CD4-positive, alpha-beta T cell treated with Interleukin-4 for 4 hours (primary cell): ENCODE measurements at regions not wholly inside any gene's neighbourhood (a gene's known extent, or its start where the extent isn't known, plus 50 kb on each side); places are given as distances from the start of the nearest gene placed in this dataset.

ENCODE experiments used
- DNase-seq: peaks from one replicate; pipeline ENCODE4 v3.0.0-alpha.2; 2020

DNA sequence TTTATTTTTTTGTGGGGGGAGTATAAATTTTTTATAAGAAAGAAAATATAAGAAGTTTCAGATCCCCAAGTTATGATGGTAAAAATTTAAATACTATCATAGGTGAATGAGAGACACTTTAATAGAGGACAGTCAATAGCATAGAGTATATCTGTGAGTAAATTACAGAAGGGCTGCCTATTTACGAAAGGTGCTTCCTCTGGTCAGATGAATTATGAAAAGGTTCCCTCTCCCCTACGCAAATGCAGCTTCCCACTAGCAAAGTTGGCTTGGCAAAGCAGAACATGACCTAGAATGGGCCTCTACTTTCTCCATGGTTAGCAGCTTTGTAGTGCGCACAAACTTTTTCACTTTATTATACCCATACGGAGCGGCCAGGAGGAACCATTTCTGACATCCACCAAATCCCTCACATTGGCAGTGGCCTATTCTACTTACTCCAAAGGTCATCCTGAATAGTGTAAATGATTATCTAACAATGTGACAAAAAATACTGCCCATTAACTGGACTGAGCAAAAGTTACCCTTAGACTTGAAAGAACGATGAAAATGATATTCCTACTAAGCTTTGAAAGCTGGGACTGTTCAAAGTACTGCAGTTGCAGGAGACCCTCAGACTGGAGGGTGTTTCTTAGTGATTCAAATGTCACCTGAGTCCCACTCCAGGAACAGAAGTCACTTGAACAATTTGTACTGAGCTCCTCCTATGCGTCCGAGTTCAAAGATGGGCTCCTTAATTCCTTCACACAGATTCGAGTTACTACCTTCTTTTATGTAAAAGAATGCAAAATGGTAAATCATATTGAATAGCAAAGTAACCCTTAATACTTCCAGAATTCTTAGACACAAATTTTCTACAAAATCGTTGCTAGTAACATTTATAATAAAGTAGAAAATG is 148.5 kb downstream of the NOL4 start:
- no peak for DNase-seq

DNA sequence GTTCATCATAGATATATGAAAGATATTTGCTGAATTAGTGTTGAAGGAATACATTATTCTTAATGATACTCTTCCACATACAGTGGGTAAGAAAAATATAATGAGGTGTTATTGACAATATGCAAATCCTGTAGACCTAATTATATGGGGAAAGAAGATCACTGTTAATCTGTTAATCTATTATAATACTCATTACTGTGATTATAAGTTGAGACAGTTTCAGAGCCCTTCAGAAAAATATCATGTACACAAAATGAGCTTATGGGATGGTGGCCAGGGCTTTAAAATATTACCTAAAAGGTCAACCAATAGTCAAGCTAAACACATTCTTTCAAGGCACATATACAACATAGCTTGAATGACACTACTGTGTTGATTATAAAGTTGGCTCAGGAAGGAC is 163.5 kb downstream of the NOL4 start:
- no peak for DNase-seq

DNA sequence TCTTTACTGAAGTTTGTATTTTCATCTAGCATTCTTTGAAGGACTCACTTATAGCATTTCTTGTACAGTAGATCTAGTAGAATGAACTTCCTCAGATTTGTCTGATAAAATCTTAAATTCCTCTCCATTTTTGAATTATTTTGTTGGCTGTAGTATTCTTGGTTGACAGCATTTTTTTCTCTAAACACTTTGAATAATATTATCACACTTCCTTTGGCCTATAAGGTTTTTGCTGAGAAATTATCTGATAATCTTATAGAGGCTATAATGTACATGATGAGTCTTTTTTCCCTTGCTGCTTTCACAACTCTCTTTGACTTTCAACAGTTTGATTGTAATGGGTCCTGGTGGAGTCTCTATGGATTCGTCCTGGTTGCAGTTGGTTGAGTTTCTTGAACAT is 169.5 kb downstream of the NOL4 start:
- no peak for DNase-seq

DNA sequence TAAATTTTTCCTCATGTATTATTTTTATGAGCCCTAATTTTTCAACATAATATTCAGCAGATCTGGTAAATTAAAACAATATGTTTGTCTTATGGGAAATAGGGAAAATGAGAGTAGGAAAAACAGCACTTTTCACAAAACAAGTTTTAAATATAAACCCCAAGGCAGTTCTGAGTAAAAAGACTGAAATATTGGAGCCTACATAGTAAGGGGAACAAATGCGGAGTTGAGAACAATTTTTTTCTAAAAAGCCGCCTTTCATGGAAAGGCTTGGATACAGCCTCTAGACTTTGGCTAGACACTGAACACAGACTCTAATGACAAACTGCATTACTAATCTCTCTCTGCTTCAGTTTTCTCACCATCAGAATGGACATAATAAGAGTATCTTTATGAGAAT is 174.1 kb downstream of the NOL4 start:
- DNase-seq, result no peak

DNA sequence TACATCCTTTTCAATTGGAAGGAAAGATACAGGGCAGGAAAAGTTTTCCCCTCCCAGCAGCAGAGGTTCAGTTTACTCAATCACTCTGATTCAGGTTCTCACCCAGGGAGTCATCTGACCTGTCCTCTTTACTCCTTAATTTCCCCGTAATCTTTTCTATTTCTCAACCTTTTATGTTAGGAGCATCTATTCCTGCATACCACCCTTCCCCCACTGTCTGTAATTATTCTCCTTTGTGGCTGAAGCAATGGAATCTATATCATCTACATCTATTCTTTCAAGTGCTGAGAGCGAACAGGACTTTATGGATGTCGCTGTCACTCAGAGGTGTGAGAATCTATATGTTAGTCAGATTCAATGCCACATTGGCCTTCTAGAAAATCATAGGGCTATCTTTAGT is 175.2 kb downstream of the NOL4 start:
- DNase-seq, result no peak

DNA sequence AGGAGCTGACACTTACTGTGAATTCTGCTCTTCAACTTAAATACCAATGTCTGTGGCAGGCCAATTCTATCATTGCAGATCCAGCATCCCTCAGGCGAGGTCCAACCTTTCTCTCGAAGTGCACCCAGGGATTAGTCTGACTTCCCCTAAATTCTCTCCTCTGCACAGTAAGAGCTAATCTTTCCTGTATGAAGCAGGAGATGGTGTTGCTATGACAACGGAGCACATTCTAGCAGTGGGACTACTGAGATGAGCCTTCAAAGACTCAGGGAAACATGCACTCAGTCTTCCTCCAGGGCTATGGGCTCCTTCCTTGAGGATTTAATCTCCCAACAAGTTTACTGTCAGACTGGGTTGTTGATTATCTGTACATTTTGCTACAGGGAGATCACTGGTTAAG is 176.3 kb downstream of the NOL4 start:
- DNase-seq, result no peak

DNA sequence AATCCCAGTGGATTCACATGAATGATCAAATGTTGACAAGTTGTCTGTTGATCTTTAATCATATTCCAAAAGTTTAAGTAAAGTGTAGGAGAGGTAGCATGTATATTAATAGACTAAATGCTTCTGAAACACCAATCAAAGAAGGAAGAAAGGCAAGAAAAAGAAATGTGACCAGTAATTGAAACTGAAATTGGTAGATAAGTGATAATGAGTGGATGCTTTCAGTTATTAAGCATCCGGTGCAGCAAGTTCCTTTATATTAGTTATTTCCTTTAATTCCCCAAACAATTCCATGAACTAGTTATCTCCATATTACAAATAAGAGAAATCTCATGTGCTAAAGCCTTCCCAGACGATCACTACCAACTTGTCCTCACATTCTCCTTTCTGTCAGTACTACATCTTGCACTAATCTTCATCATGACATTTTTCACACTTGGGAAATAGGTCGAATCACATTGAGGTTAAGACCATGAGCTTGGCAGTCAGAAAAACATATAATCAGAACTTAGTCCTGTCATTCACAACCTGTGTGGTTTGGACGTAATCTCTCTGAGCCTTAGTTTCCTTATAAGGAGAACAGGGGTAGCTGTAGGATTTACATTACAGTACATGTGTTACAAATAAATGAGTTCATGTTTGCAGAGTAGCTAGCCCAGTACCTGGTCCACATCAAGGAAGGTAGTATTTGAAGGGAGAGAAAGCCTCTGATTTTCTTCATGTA is 182.1 kb downstream of the NOL4 start:
- no peak for DNase-seq

DNA sequence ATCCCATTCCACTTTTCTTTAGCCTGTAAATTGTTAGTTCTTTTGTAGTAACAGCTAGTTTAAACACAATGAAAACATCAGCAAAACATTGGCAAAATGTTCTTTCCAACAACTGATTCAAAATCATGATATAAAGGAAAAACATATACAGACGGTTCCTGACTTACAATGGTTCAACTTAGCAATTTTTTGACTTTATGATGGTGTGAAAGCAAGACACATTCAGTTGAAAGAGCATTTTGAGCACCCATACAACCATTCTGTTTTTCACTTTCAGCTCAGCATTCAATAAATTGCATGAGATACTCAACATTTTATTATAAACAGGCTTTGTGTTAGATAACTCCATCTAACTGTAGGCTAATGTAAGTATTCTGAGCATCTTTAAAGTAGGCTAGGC is 185.1 kb downstream of the NOL4 start:
- DNase-seq, result no peak

DNA sequence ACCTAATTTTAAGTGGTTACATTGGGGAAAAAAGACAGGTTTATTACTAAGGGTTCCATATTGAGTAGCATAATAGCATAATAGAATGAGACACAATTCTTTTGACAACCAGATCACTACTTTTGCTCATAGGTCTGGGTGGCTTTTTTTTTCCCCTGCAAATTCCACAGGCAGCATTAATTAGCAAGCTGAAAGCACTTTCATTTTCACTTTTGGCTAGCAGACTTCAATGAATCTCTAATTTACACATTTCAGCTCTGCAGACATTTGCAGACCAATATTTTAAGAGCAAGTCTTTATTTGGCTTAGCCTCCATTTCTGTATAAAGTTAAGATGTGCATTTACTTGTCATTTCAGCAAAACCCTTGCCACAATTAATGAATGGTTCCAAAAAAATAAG is 185.5 kb downstream of the NOL4 start:
- DNase-seq, result no peak

DNA sequence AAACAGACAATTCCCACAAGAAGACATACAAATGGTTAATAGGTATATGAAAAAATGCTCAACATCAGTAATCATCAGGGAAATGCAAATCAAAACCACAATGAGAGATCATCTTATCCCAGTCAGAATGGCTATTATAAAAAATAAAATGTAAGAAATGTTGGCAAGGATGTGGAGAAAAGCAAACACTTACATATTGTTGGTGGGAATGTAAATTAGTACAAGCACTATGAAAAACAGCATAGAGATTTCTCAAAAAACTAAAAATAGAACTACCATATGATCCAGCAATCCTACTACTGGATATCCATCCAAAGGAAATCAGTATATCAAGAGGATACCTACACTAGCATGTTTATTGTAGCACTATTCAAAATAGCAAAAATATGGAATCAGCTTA is 186.6 kb downstream of the NOL4 start:
- no peak for DNase-seq

- DNase-seq, result no peak
Observed at GRCh38 chr18:34033968-34034367, 190.7 kb downstream of the NOL4 start.

DNA sequence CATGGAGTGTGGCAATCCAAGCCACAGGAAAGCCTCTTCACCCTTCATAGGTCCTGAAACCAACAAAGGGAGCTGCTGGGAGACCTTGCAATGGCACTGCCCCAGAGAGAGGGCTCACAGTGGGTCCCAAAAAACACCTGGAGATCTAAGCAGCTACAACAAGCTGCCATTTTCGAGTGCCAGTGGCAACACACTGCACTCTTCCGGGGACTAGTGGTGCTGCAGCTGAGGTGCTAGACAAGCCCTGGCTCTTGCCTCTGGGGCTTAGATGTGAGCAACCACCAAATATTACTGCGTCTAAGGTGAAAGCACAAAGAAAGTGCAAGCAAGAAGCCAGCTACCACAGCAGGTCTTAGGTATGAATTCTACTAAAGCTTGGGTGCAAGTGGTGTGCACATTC is 192.9 kb downstream of the NOL4 start:
- no peak for DNase-seq

DNA sequence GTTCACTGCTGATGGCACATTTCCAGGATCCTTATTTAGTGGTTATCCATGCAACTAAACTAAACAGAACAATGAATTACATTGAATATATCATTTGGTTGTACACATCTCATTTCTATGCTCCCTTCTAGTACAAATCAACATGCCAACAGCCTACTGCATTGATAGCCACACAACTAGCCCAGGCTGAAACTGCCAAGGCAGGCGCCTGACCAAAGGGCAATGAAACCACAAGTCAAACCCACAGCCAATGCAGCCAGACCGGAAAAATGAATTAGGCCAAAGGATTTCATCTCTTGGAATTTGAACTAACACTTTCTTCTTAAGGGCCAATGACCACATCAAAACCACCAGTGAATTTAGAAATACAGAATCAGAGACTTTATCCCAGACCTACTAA is 196.4 kb downstream of the NOL4 start:
- no peak for DNase-seq

DNA sequence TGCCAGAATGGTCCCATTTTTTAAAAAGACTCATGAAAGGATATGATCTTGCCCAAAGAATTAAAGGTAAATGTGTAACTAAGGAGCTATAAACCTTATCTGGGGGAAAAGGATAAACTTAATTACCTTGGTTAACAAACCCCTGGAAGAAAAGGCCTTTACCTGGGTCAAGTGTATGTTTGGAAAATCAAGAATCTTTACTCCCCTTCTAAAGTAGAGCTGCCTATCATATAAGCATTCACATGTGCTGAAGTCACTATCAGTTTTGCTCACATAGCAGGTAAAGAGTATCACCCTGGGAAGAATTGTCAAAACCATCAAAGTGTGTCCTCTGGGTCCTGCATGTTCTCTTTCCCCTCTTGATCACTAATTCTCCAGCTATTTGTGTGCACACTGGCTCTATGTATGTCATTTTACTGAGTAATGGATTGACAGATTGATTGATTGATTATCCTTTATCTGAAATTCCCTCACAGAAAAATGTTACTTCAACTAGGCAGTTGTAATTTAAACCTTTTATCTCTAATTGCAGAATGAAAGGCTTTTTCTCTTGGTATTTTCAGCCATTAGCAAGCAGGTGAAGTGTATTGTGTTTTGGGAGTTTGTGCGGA is 199.4 kb downstream of the NOL4 start:
- no peak for DNase-seq

GRCh38 chr18:34023471-34023870 is 201.2 kb downstream of the NOL4 start:
- DNase-seq, result no peak

- no peak for DNase-seq
Observed at GRCh38 chr18:34018336-34018735, 206.4 kb downstream of the NOL4 start.

DNA sequence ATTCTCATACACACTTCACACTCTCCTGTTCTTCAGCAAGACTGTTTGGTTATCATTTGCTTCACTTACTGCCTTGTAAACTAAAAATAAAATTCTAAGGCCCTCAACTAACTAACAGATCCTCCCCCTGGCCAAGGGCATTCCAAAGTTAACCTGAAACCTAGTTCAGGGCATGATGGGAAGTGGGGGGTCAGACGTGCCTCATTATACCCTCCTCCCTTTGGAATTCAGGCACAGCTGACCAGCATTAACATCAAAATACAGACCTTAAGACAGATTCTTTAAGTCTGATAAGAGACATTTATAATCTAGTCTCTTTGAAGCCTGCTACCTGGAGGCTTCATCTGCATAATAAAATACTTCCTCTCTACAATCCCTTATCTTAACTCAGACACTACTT is 221.0 kb downstream of the NOL4 start:
- no peak for DNase-seq

DNA sequence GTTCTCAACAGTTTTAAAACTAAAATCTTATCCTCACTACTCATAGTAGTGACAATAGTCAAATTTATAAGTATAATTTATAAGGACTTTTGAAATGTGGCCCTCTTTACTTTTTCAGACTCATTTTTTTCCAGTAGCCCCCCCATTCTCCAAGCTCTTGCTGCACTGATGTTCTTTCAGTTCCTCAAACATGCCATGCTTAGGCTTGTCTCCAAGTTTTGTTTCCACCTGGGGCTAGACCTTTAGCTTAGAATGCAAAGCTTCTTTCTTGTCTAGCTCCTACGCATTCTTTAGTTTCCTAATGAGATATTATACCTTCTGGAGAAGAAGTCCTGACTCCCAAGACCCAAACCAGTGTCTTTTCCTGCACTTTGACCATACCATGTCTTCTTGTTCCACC is 222.6 kb downstream of the NOL4 start:
- DNase-seq, result no peak

DNA sequence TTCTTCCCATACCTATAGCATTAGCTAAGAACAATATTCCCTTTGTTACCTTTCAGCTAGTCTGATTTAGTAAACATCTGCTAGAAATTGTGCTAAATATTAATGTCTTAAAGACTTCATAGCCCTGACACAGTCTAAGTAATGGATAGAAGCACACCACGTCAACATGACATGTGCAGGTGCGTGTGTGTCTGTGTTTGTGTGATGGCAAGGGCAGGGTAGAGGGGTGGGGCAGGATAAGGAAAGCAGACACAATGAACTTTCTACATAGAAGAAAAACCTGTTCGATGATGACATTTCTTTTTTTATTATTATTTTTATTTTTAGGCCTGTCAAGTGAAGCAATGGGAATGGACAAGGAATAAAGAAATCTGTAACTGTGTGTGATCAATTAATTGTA is 223.3 kb downstream of the NOL4 start:
- DNase-seq, result no peak

DNA sequence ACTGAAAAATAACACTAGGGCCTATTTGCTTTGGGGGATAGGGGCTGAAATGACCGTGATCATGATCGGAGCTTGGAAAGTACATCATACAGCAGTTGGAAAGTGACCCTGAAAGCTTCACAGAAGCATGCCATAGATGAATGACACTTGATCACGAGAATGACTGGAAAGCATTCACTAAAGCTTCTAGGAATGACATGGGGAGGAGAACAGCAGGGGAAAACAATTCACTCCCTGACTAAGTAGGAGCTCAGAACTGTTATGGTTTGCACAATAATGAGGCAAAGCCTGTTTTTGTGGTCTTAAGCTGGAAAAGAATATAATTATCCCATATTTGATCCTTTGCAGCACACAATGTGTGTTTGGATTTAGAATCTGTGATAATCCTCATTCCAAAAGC is 237.5 kb downstream of the NOL4 start:
- DNase-seq, result no peak

- no peak for DNase-seq
Observed at GRCh38 chr18:33983126-33983525, 241.6 kb downstream of the NOL4 start.

DNA sequence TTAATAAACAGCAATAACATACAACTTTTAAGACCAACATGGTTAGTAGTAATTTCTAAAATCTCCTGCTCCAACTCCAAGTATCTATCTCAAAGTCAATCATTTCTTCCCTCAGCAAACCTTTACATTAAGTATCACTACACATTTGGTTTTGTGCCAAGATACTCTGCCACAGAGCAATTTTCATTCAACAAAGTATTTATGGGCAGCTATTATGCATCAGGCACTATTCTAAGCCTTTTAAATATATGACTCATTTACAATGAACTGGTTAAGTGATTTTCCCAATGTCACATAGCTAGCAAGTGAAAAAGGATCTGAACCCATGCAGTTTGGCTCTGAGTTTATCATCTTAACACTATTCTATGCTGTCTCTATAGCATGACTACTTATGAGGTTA is 264.3 kb downstream of the NOL4 start:
- no peak for DNase-seq

DNA sequence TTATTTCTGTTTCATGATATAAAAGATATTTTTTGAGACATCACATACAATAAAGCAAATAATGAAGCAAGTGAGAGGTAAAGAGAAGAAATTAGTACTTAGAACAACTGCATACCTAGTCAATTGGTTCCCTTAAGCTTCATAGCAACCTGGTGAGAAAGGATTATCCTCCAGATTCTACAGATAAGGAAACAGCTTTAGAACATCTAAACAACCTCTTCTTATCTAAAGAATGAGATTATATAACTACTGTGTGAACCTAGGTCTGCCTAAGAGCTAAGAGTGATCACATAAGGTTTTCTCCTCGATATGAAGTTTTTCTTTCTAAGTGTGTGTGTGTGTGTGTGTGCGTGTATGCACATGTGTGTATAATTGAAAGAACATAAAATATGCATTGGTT is 265.1 kb downstream of the NOL4 start:
- DNase-seq, result no peak

GRCh38 chr18:33957707-33958106 is 267.0 kb downstream of the NOL4 start:
- DNase-seq, result no peak
